ENCODE measurements at regions not wholly inside any gene's neighbourhood (a gene's known extent, or its start where the extent isn't known, plus 50 kb on each side); places are given as distances from the start of the nearest gene placed in this dataset.

DNA sequence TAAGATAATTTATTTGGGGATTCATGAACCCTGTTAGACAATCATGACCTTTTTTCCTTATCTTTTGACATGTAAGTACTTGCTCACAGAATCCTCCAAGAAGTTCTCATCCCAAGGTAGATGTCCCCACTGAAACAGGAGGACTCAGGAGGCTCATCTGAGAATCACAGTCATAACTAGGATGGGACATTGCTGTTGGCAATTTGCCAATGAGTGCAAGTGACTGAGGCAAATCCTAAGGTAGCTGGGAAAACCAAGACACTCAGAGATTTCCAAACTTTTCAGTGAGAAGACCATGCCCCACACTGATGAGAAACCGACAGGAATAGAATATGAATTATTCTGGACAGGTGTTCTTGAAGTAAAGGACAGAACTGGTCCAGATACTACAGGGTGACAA is 735.0 kb downstream of the TMEM182 start:
- no peak overlapping the region for H3K14ac ChIP-seq (ENCODE audit: insufficient read length)
- no peaks in the 10 kb centered on the region for H3K23me2 ChIP-seq (ENCODE audit: low read depth, low read length)
- H2BK15ac ChIP-seq (ENCODE audit: low read length) = no peak overlapping the region
- no peak overlapping the region for H3K9ac ChIP-seq (replicated peaks in 1 of 4; ENCODE audit: extremely low read depth in 1 of 4, low read depth in 3 of 4, low read length in 3 of 4)
- H3K36me3 ChIP-seq (ENCODE audit: control insufficient read depth in 2 of 4, insufficient read depth in 4 of 4, low read length in 3 of 4) = no peaks in the 10 kb centered on the region
- H4K20me1 ChIP-seq (replicated peaks in 1 of 2; ENCODE audit: control insufficient read depth in 1 of 2, insufficient read depth in 2 of 2, low read length in 2 of 2) = no peaks in the 10 kb centered on the region
- no peaks in the 10 kb centered on the region for H3K79me2 ChIP-seq (ENCODE audit: control insufficient read depth in 1 of 2, insufficient read depth in 2 of 2, low read length in 2 of 2)
- no peak overlapping the region for H2BK5ac ChIP-seq (ENCODE audit: low read depth, low read length)
- no peak overlapping the region for H3K18ac ChIP-seq (ENCODE audit: extremely low read depth, low read length)
- no peaks in the 10 kb centered on the region for H3K79me1 ChIP-seq (ENCODE audit: low read depth, low read length)
- no peak overlapping the region for H4K5ac ChIP-seq (ENCODE audit: insufficient read length, low read depth, low read length)
- ChIA-PET POLR2A (ENCODE audit: partially characterized antibody) (no interaction called here), CTCF (ENCODE audit: partially characterized antibody) (no interaction called here)
- no peak overlapping the region for H2BK120ac ChIP-seq (replicated peaks; ENCODE audit: low read depth, low read length)
- no peak for TF ChIP-seq HDAC2 (IDR thresholded peaks at IDR 0.05; ENCODE audit: borderline replicate concordance in 1 of 2, low read depth in 2 of 2, low read length in 2 of 2)
- TF ChIP-seq, protein P1, sequence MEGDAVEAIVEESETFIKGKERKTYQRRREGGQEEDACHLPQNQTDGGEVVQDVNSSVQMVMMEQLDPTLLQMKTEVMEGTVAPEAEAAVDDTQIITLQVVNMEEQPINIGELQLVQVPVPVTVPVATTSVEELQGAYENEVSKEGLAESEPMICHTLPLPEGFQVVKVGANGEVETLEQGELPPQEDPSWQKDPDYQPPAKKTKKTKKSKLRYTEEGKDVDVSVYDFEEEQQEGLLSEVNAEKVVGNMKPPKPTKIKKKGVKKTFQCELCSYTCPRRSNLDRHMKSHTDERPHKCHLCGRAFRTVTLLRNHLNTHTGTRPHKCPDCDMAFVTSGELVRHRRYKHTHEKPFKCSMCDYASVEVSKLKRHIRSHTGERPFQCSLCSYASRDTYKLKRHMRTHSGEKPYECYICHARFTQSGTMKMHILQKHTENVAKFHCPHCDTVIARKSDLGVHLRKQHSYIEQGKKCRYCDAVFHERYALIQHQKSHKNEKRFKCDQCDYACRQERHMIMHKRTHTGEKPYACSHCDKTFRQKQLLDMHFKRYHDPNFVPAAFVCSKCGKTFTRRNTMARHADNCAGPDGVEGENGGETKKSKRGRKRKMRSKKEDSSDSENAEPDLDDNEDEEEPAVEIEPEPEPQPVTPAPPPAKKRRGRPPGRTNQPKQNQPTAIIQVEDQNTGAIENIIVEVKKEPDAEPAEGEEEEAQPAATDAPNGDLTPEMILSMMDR (IDR thresholded peaks at IDR 0.05; ENCODE audit: control extremely low read depth in 1 of 3, insufficient read depth in 1 of 3, low read depth in 1 of 3, low read length in 3 of 3) = no peak
- H2BK12ac ChIP-seq (ENCODE audit: low read depth, low read length) = no peak overlapping the region
- no peaks in the 10 kb centered on the region for H3K4me1 ChIP-seq (replicated peaks in 1 of 4; ENCODE audit: control insufficient read depth in 3 of 4, insufficient read depth in 4 of 4, low read length in 3 of 4)
- no peak overlapping the region for H3K27ac ChIP-seq (ENCODE audit: low read depth, low read length)
- no peak overlapping the region for H3K4me3 ChIP-seq (ENCODE audit: extremely low read depth in 1 of 4, insufficient read depth in 2 of 4, low read depth in 3 of 4, low read length in 4 of 4)
- no peak overlapping the region for H2AFZ ChIP-seq (ENCODE audit: low read length)
- FAIRE-seq (no peak), DNase-seq (ENCODE audit: low read depth in 1 of 2, low spot score in 2 of 2) (no peak)
- H3K27me3 ChIP-seq (replicated peaks in 1 of 4; ENCODE audit: control insufficient read depth in 3 of 4, extremely low read depth in 1 of 4, insufficient read depth in 3 of 4, low read length in 3 of 4) = no peaks in the 10 kb centered on the region
- H3K9me3 ChIP-seq (ENCODE audit: insufficient read depth in 2 of 2, low read depth in 1 of 2, low read length in 1 of 2) = no peaks in the 10 kb centered on the region
- H3K4me2 ChIP-seq (ENCODE audit: insufficient read depth in 1 of 2, low read depth in 2 of 2, low read length in 2 of 2) = no peak overlapping the region
- H2BK20ac ChIP-seq (ENCODE audit: low read length) = no peak overlapping the region
- H4K8ac ChIP-seq (ENCODE audit: extremely low read depth, insufficient read depth, low read length) = no peak overlapping the region
- no peak overlapping the region for H4K91ac ChIP-seq (replicated peaks; ENCODE audit: insufficient read length, low read length)
- no peak overlapping the region for H3K56ac ChIP-seq (replicated peaks; ENCODE audit: insufficient read length, low read depth, low read length)
- 86% methylated on average over 1 of the region's 1 CpG; no CpG with 5 or more reads in 1 of the 2 experiments for WGBS, 2 experiments (ENCODE audit: extremely low coverage in 1 of 2, insufficient coverage in 1 of 2, insufficient read length in 1 of 2, insufficient replicate concordance in 2 of 2, low coverage in 1 of 2, low lambda C conversion rate in 2 of 2, missing lambda C conversion rate in 1 of 2)
- H2AK5ac ChIP-seq (ENCODE audit: low read depth, low read length) = no peak overlapping the region
- no peak overlapping the region for H3K23ac ChIP-seq (ENCODE audit: insufficient read length)
- no peak overlapping the region for H3K4ac ChIP-seq (replicated peaks; ENCODE audit: insufficient read length, low read depth, low read length)
